ENCODE measurements at regions not wholly inside any gene's neighbourhood (a gene's known extent, or its start where the extent isn't known, plus 50 kb on each side); places are given as distances from the start of the nearest gene placed in this dataset.

GRCh38 chr15:62455441-62455921 lies 290.4 kb upstream of the C2CD4B start:
- no peaks in the 10 kb centered on the region for H3K9me3 Mint-ChIP-seq (ENCODE audit: low read depth)
- DNase-seq (ENCODE audit: low spot score), result no peak
- no peak for TF ChIP-seq CTCF (IDR thresholded peaks at IDR 0.05)
- no peaks in the 10 kb centered on the region for H3K27me3 Mint-ChIP-seq (ENCODE audit: low read depth)
- no peak overlapping the region for H3K4me3 Mint-ChIP-seq (ENCODE audit: unreplicated experiment)
- H3K4me1 Mint-ChIP-seq (ENCODE audit: low read depth), result peaks cover 44% of the 10 kb centered on the region
- H3K27ac Mint-ChIP-seq (ENCODE audit: unreplicated experiment), result no peak overlapping the region
- no peaks in the 10 kb centered on the region for H3K36me3 Mint-ChIP-seq (ENCODE audit: low read depth)

GRCh38 chr15:62456011-62456920 lies 291.2 kb upstream of the C2CD4B start:
- H3K36me3 Mint-ChIP-seq (ENCODE audit: low read depth), result no peaks in the 10 kb centered on the region
- no peaks in the 10 kb centered on the region for H3K27me3 Mint-ChIP-seq (ENCODE audit: low read depth)
- TF ChIP-seq CTCF (IDR thresholded peaks at IDR 0.05), result no peak
- H3K4me3 Mint-ChIP-seq (ENCODE audit: unreplicated experiment), result no peak overlapping the region
- peaks cover 44% of the 10 kb centered on the region for H3K4me1 Mint-ChIP-seq (ENCODE audit: low read depth)
- H3K27ac Mint-ChIP-seq (ENCODE audit: unreplicated experiment), result peak overlapping the region; percentile 86
- H3K9me3 Mint-ChIP-seq (ENCODE audit: low read depth), result no peaks in the 10 kb centered on the region
- DNase-seq (ENCODE audit: low spot score), result no peak

- no peaks in the 10 kb centered on the region for H3K9me3 Mint-ChIP-seq (ENCODE audit: low read depth)
- H3K4me1 Mint-ChIP-seq (ENCODE audit: low read depth), result peaks cover 44% of the 10 kb centered on the region
- peak overlapping the region; percentile 86 for H3K27ac Mint-ChIP-seq (ENCODE audit: unreplicated experiment)
- H3K36me3 Mint-ChIP-seq (ENCODE audit: low read depth), result no peaks in the 10 kb centered on the region
- no peak overlapping the region for H3K4me3 Mint-ChIP-seq (ENCODE audit: unreplicated experiment)
- no peak for DNase-seq (ENCODE audit: low spot score)
- no peaks in the 10 kb centered on the region for H3K27me3 Mint-ChIP-seq (ENCODE audit: low read depth)
- no peak for TF ChIP-seq CTCF (IDR thresholded peaks at IDR 0.05)
Measured at GRCh38 chr15:62457100-62457499, 292.0 kb upstream of the C2CD4B start.

- Mint-ChIP-seq H3K9me3 (ENCODE audit: low read depth) (no peaks in the 10 kb centered on the region), H3K27ac (ENCODE audit: unreplicated experiment) (no peak overlapping the region), H3K27me3 (ENCODE audit: low read depth) (no peaks in the 10 kb centered on the region), H3K36me3 (ENCODE audit: low read depth) (no peaks in the 10 kb centered on the region), H3K4me3 (ENCODE audit: unreplicated experiment) (no peak overlapping the region), H3K4me1 (ENCODE audit: low read depth) (peaks cover 33% of the 10 kb centered on the region)
- no peak for DNase-seq (ENCODE audit: low spot score)
- no peak for TF ChIP-seq CTCF (IDR thresholded peaks at IDR 0.05)
Measured at GRCh38 chr15:62459875-62460274, 294.8 kb upstream of the C2CD4B start.

- no peaks in the 10 kb centered on the region for H3K27me3 Mint-ChIP-seq (ENCODE audit: low read depth)
- H3K4me3 Mint-ChIP-seq (ENCODE audit: unreplicated experiment), result no peak overlapping the region
- no peaks in the 10 kb centered on the region for H3K9me3 Mint-ChIP-seq (ENCODE audit: low read depth)
- no peak overlapping the region for H3K27ac Mint-ChIP-seq (ENCODE audit: unreplicated experiment)
- no peaks in the 10 kb centered on the region for H3K36me3 Mint-ChIP-seq (ENCODE audit: low read depth)
- DNase-seq (ENCODE audit: low spot score), result no peak
- peaks cover 19% of the 10 kb centered on the region for H3K4me1 Mint-ChIP-seq (ENCODE audit: low read depth)
- no peak for TF ChIP-seq CTCF (IDR thresholded peaks at IDR 0.05)
Measured at GRCh38 chr15:62462268-62462667, 297.2 kb upstream of the C2CD4B start.

Data from chondrocyte (in vitro differentiated cells).